ENCODE measurements at regions not wholly inside any gene's neighbourhood (a gene's known extent, or its start where the extent isn't known, plus 50 kb on each side); places are given as distances from the start of the nearest gene placed in this dataset.

DNA sequence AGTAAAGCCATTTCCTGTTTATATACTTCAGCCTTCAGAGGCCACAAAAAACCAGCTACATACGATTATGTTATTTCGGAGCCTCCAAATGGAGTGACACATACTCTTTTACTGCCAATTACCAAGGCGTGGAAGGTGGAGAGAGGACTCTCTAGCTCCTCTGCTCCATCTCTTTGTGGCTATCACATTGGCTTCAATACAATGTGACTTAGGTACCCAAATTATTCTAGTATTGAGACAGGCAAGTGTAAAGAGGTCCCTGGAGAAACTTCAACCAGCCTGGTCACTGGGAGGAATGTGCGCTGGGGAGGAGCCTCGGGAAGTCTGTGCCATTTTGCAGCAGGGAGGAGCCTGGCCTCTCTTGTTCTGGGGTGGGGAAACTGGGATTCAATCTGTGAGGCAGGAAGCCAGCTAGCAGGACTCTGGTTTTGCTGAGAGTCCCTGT, 85.8 kb upstream of the TAS2R1 start (continued):
- TF ChIP-seq, protein P1, sequence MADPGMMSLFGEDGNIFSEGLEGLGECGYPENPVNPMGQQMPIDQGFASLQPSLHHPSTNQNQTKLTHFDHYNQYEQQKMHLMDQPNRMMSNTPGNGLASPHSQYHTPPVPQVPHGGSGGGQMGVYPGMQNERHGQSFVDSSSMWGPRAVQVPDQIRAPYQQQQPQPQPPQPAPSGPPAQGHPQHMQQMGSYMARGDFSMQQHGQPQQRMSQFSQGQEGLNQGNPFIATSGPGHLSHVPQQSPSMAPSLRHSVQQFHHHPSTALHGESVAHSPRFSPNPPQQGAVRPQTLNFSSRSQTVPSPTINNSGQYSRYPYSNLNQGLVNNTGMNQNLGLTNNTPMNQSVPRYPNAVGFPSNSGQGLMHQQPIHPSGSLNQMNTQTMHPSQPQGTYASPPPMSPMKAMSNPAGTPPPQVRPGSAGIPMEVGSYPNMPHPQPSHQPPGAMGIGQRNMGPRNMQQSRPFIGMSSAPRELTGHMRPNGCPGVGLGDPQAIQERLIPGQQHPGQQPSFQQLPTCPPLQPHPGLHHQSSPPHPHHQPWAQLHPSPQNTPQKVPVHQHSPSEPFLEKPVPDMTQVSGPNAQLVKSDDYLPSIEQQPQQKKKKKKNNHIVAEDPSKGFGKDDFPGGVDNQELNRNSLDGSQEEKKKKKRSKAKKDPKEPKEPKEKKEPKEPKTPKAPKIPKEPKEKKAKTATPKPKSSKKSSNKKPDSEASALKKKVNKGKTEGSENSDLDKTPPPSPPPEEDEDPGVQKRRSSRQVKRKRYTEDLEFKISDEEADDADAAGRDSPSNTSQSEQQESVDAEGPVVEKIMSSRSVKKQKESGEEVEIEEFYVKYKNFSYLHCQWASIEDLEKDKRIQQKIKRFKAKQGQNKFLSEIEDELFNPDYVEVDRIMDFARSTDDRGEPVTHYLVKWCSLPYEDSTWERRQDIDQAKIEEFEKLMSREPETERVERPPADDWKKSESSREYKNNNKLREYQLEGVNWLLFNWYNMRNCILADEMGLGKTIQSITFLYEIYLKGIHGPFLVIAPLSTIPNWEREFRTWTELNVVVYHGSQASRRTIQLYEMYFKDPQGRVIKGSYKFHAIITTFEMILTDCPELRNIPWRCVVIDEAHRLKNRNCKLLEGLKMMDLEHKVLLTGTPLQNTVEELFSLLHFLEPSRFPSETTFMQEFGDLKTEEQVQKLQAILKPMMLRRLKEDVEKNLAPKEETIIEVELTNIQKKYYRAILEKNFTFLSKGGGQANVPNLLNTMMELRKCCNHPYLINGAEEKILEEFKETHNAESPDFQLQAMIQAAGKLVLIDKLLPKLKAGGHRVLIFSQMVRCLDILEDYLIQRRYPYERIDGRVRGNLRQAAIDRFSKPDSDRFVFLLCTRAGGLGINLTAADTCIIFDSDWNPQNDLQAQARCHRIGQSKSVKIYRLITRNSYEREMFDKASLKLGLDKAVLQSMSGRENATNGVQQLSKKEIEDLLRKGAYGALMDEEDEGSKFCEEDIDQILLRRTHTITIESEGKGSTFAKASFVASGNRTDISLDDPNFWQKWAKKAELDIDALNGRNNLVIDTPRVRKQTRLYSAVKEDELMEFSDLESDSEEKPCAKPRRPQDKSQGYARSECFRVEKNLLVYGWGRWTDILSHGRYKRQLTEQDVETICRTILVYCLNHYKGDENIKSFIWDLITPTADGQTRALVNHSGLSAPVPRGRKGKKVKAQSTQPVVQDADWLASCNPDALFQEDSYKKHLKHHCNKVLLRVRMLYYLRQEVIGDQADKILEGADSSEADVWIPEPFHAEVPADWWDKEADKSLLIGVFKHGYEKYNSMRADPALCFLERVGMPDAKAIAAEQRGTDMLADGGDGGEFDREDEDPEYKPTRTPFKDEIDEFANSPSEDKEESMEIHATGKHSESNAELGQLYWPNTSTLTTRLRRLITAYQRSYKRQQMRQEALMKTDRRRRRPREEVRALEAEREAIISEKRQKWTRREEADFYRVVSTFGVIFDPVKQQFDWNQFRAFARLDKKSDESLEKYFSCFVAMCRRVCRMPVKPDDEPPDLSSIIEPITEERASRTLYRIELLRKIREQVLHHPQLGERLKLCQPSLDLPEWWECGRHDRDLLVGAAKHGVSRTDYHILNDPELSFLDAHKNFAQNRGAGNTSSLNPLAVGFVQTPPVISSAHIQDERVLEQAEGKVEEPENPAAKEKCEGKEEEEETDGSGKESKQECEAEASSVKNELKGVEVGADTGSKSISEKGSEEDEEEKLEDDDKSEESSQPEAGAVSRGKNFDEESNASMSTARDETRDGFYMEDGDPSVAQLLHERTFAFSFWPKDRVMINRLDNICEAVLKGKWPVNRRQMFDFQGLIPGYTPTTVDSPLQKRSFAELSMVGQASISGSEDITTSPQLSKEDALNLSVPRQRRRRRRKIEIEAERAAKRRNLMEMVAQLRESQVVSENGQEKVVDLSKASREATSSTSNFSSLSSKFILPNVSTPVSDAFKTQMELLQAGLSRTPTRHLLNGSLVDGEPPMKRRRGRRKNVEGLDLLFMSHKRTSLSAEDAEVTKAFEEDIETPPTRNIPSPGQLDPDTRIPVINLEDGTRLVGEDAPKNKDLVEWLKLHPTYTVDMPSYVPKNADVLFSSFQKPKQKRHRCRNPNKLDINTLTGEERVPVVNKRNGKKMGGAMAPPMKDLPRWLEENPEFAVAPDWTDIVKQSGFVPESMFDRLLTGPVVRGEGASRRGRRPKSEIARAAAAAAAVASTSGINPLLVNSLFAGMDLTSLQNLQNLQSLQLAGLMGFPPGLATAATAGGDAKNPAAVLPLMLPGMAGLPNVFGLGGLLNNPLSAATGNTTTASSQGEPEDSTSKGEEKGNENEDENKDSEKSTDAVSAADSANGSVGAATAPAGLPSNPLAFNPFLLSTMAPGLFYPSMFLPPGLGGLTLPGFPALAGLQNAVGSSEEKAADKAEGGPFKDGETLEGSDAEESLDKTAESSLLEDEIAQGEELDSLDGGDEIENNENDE (IDR thresholded peaks at IDR 0.05; ENCODE audit: insufficient replicate concordance, low read length) = no peak
- TF ChIP-seq GABPA (IDR thresholded peaks at IDR 0.05; ENCODE audit: borderline replicate concordance, insufficient read depth, low read length) (no peak), CHD2 (IDR thresholded peaks at IDR 0.05; ENCODE audit: low read length) (no peak), KDM5A (IDR thresholded peaks at IDR 0.05; ENCODE audit: low read length) (no peak), GTF2F1 (IDR thresholded peaks at IDR 0.05; ENCODE audit: borderline replicate concordance, low read depth, low read length) (no peak)
